Transverse colon (tissue), 4 donors: ENCODE measurements at regions not wholly inside any gene's neighbourhood (a gene's known extent, or its start where the extent isn't known, plus 50 kb on each side); places are given as distances from the start of the nearest gene placed in this dataset.

Source experiments
- DNase-seq: peaks from one replicate; pipeline ENCODE4 v3.0.0-alpha.2; 2019
- H3K27ac ChIP-seq, 4 donors: fragments of 200-600 bp; sonication (generic); 2 replicates each; pipeline ENCODE4 v1.5.1; 2016 to 2018; ENCODE audit warnings: inconsistent platforms in 4 of 4
- H3K27me3 ChIP-seq: fragments of 200-600 bp; sonication (generic); 2 replicates; pipeline ENCODE4 v1.5.1; 2017; ENCODE audit warnings: inconsistent platforms
- H3K36me3 ChIP-seq, 4 donors: fragments of 200-600 bp; sonication (generic); 2 replicates each; pipeline ENCODE4 v1.5.1; 2017 to 2019; ENCODE audit warnings: inconsistent platforms in 4 of 4
- H3K4me1 ChIP-seq, 4 donors: fragments of 200-600 bp; sonication (generic); 2 replicates each; pipeline ENCODE4 v1.5.1; 2017 to 2020; ENCODE audit warnings: inconsistent platforms in 4 of 4
- H3K4me3 ChIP-seq, 4 donors: fragments of 200-600 bp; sonication (generic); 1 replicate in 1 of 4; 2 replicates in 3 of 4; pipeline versions ENCODE4 v1.5.1 to v1.6.1; 2017 to 2019; ENCODE audit warnings: inconsistent platforms in 4 of 4
- H3K9me3 ChIP-seq, 2 donors: fragments of 200-600 bp; sonication (generic); 2 replicates each; pipeline ENCODE4 v1.5.1; 2017 to 2019; ENCODE audit warnings: inconsistent platforms in 2 of 2
- EP300 ChIP-seq: sonication (generic); formaldehyde crosslinking; IDR thresholded peaks from one replicate; pipeline ENCODE4 v1.6.1; 2017; ENCODE audit warnings: antibody characterized with exemption, low read depth
- POLR2A ChIP-seq: fragments of 450-650 bp; IDR thresholded peaks from one replicate; pipeline ENCODE4 v1.6.1; 2016; ENCODE audit warnings: antibody characterized with exemption, mild to moderate bottlenecking, moderate library complexity
- POLR2AphosphoS5 ChIP-seq, 3 donors: sonication (generic); formaldehyde crosslinking; IDR thresholded peaks; one replicate each; pipeline ENCODE4 v1.6.1; 2016; ENCODE audit warnings: antibody characterized with exemption in 3 of 3
- WGBS, 2 donors: methylation state at CpG; one replicate each; pipeline ENCODE4 v1.1.5; 2018; ENCODE audit warnings: low coverage in 1 of 2; 5-methylcytosine and 5-hydroxymethylcytosine counted together
- in situ Hi-C, 4 donors: fragments of 200-750 bp; cut with MboI; loops; one replicate each; pipeline versions ENCODE4 v1.15.0 to v1.15.1; 2017; ENCODE audit warnings: low sequenced_read_pairs in 3 of 4, low pct_ligation_motif_present in 1 of 4, low pct_unique_long_range_greater_than_20kb in 1 of 4
- intact Hi-C: fragments of 100-400 bp; cut with DNase I; formaldehyde crosslinking; loops from one replicate; pipeline ENCODE4 v1.15.1; 2023; ENCODE audit warnings: low total_unique reads
- TF ChIP-seq, protein P1 (sequence below), 5 experiments: fragments of 200-600 bp in 3 of 5; fragments of 450-650 bp in 2 of 5; sonication (generic) in 3 of 5; IDR thresholded peaks; 1 replicate in 2 of 5; 2 replicates in 3 of 5; pipeline ENCODE4 v1.5.1; 2016 to 2017; ENCODE audit warnings: antibody characterized with exemption in 5 of 5, inconsistent platforms in 3 of 5, mild to moderate bottlenecking in 2 of 5, moderate library complexity in 1 of 5

DNA sequence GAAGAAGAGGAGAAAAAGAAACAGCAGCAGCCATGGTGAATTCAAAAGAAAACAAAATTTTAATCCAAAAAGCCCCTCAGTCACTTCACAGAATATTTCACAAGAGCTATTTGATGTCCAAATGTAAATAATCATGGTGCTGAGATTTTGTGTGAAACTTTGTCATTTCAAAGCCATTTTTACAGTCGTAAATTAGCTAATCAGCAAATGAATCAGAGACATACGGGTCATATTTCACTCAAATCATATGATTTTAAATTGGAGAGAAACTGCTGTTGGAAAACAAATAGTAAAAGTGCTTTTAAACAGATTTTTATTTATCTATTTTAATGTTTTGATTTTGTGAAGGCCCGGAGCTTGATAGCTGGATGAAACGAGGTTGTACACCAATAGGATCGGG is 101.4 kb upstream of the SMIM23 start:
- intact Hi-C loops = no loop called here
- in situ Hi-C loops = no loop called here
- 77 to 85% methylated on average over 5 of the region's 5 CpGs for WGBS, 2 donors
- TF ChIP-seq POLR2AphosphoS5 (IDR thresholded peaks at IDR 0.05) = no peak
- TF ChIP-seq, protein P1, sequence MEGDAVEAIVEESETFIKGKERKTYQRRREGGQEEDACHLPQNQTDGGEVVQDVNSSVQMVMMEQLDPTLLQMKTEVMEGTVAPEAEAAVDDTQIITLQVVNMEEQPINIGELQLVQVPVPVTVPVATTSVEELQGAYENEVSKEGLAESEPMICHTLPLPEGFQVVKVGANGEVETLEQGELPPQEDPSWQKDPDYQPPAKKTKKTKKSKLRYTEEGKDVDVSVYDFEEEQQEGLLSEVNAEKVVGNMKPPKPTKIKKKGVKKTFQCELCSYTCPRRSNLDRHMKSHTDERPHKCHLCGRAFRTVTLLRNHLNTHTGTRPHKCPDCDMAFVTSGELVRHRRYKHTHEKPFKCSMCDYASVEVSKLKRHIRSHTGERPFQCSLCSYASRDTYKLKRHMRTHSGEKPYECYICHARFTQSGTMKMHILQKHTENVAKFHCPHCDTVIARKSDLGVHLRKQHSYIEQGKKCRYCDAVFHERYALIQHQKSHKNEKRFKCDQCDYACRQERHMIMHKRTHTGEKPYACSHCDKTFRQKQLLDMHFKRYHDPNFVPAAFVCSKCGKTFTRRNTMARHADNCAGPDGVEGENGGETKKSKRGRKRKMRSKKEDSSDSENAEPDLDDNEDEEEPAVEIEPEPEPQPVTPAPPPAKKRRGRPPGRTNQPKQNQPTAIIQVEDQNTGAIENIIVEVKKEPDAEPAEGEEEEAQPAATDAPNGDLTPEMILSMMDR (IDR thresholded peaks at IDR 0.05) = no peak
- no peak for TF ChIP-seq POLR2A
- no peak for TF ChIP-seq EP300
- Histone ChIP-seq H3K27me3 (peaks cover 7% of the 10 kb centered on the region), H3K4me1 (no peaks in the 10 kb centered on the region), H3K36me3 (no peaks in the 10 kb centered on the region), H3K4me3 (no peak overlapping the region), H3K9me3 (no peaks in the 10 kb centered on the region), H3K27ac (no peak overlapping the region)
- DNase-seq = no peak

DNA sequence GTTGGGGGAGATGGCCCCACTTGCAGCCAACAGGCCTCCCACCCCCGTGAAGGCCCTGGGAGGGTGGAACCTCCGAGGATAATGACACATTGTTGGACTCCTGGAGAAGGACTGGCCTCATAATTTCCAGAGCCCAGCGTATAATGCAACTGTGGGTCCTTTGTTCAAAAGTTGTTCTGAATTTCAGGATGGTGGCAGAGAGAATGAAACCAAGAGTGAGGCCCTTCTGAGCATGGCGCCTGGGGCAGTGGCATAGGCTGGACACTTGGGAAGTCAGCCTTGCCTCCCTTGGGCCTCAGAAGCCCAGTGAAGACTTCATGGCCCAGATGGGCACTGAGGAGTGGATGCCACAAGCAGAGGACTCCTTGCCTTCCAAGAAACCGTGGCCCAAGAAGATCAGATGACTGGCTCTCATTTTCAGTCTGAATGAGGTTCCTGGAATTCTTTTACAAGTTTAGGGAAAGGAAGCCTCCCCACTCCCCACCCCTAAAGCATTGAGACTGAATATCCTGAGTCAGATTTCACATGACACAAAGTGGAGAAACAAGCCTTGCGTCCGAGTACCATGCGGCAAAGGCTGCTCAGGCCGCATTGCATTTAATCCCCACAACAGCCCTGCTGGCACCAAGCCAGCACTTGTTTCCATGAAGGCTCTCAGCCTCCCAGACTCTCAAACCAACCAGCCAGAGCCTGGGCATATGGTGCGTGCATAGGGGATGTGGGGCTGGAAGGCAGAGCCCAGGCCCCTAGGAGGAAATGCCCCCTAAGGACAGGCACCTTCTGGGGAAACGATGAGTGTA is 96.7 kb upstream of the SMIM23 start:
- 84 to 100% methylated on average over 1 to 11 of the region's 11 CpGs for whole genome bisulfite sequencing, 2 donors
- H3K27ac ChIP-seq = no peak overlapping the region
- H3K4me1 ChIP-seq = no peaks in the 10 kb centered on the region
- TF ChIP-seq POLR2A (no peak), EP300 (no peak), POLR2AphosphoS5 (IDR thresholded peaks at IDR 0.05) (no peak)
- TF ChIP-seq, protein P1 (IDR thresholded peaks at IDR 0.05) = no peak
- H3K9me3 ChIP-seq = no peaks in the 10 kb centered on the region
- no peak overlapping the region for H3K4me3 ChIP-seq
- intact Hi-C loops (no loop called here), in situ Hi-C loops (no loop called here)
- no peaks in the 10 kb centered on the region for H3K27me3 ChIP-seq
- no peaks in the 10 kb centered on the region for H3K36me3 ChIP-seq
- no peak for DNase-seq

DNA sequence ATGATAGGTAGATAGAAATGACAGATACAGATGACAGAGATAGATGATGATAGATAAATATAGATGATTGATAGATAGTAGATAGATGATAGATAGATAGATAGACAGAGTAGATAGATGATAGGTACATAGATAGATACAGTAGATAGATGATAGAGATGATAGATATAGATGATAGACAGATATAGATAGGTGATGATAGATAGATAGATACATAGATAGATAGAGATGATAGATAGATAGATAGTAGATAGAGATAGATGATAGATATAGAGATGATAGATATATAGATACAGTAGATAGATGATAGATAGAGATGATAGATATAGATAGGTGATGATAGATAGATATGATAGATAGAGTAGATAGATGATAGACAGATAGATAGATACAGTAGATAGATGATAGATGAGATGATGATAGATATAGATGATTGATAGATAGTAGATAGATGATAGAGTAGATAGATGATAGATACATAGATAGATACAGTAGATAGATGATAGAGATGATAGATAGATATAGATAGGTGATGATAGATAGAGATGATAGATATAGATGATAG is 95.7 kb upstream of the SMIM23 start:
- Histone ChIP-seq H3K27ac (no peak overlapping the region), H3K4me3 (no peak overlapping the region), H3K36me3 (no peaks in the 10 kb centered on the region), H3K9me3 (no peaks in the 10 kb centered on the region), H3K27me3 (no peaks in the 10 kb centered on the region), H3K4me1 (no peaks in the 10 kb centered on the region)
- no peak for DNase-seq
- in situ Hi-C loops (no loop called here), intact Hi-C loops (no loop called here)
- TF ChIP-seq, protein P1 (IDR thresholded peaks at IDR 0.05) = no peak
- TF ChIP-seq POLR2AphosphoS5 (IDR thresholded peaks at IDR 0.05) (no peak), POLR2A (no peak), EP300 (no peak)

DNA sequence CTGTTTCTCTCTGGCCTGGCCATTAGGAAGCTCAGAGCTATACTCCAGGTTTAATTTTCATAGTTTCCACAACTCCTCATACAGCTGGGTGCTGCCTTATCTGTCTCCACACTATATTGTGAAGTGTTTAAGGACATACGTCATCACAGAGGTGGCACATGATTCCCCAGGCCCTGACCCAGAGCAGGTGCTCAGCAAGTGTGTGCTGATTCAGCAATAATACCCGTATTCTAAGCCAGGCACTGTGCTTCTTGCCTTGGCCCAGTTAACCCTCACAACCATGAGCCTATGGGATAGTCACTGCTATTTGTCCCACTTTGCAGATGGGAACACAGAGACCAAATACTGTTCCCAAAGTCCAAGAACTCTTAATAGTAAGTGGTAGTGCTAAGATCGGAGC is 93.5 kb upstream of the SMIM23 start:
- in situ Hi-C loops (no loop called here), intact Hi-C loops (no loop called here)
- WGBS, 2 donors = 64% methylated on average over 3 of the region's 3 CpGs; no CpG with 5 or more reads in 1 of the 2 donors

More for the DNA sequence above, 93.5 kb upstream of the SMIM23 start:
- Histone ChIP-seq H3K4me1 (no peaks in the 10 kb centered on the region), H3K27ac (no peak overlapping the region), H3K4me3 (no peak overlapping the region), H3K36me3 (no peaks in the 10 kb centered on the region), H3K27me3 (no peaks in the 10 kb centered on the region), H3K9me3 (no peaks in the 10 kb centered on the region)
- no peak for TF ChIP-seq POLR2AphosphoS5 (IDR thresholded peaks at IDR 0.05)
- TF ChIP-seq, protein P1 (IDR thresholded peaks at IDR 0.05) = no peak
- TF ChIP-seq EP300 = no peak
- no peak for TF ChIP-seq POLR2A
- DNase-seq = no peak
